Smooth muscle cell (in vitro differentiated cells): ENCODE measurements at regions not wholly inside any gene's neighbourhood (a gene's known extent, or its start where the extent isn't known, plus 50 kb on each side); places are given as distances from the start of the nearest gene placed in this dataset.

Experiments
- DNase-seq: peaks from one replicate; lab custom pipeline; 2025; ENCODE audit not compliant: unreplicated experiment; lab: John Stamatoyannopoulos, UW
- H2AFZ ChIP-seq: fragments of 200-600 bp; sonication (generic); 2 replicates; pipeline ENCODE4 v1.6.0; 2016; ENCODE audit warnings: antibody characterized with exemption, low read depth, mild to moderate bottlenecking
- H3F3A ChIP-seq: fragments of 200-600 bp; sonication (generic); 2 replicates; pipeline ENCODE4 v1.6.0; 2017; ENCODE audit warnings: antibody characterized with exemption, low read depth
- H3K27ac ChIP-seq: fragments of 200-600 bp; sonication (generic); 2 replicates; pipeline ENCODE4 v1.5.1; 2016; ENCODE audit warnings: low read depth, mild to moderate bottlenecking
- H3K27me3 ChIP-seq: fragments of 200-600 bp; sonication (generic); 2 replicates; pipeline ENCODE4 v1.6.1; 2016; ENCODE audit warnings: low read depth, mild to moderate bottlenecking
- H3K36me3 ChIP-seq: fragments of 200-600 bp; sonication (generic); 2 replicates; pipeline ENCODE4 v1.5.1; 2016; ENCODE audit warnings: low read depth
- H3K4me1 ChIP-seq: fragments of 200-600 bp; sonication (generic); 2 replicates; pipeline ENCODE4 v1.5.1; 2016; ENCODE audit warnings: low read depth
- H3K4me2 ChIP-seq: fragments of 200-600 bp; sonication (generic); 2 replicates; pipeline ENCODE4 v1.6.0; 2016; ENCODE audit warnings: mild to moderate bottlenecking
- H3K4me3 ChIP-seq: fragments of 200-600 bp; sonication (generic); 2 replicates; pipeline ENCODE4 v1.5.1; 2016; ENCODE audit warnings: mild to moderate bottlenecking
- H3K79me2 ChIP-seq: fragments of 200-600 bp; sonication (generic); 2 replicates; pipeline ENCODE4 v1.6.0; 2016; ENCODE audit warnings: low read depth, mild to moderate bottlenecking
- H3K9ac ChIP-seq: fragments of 200-600 bp; sonication (generic); 2 replicates; pipeline ENCODE4 v1.6.0; 2016; ENCODE audit warnings: low read depth
- H3K9me3 ChIP-seq: fragments of 200-600 bp; sonication (generic); replicated peaks from 2 replicates; pipeline ENCODE4 v1.5.1; 2016; ENCODE audit warnings: low read depth
- H4K20me1 ChIP-seq: fragments of 200-600 bp; sonication (generic); 2 replicates; pipeline ENCODE4 v1.6.0; 2016; ENCODE audit warnings: low read depth
- WGBS: methylation state at CpG from one replicate; pipeline ENCODE4 v1.1.7; 2016; ENCODE audit warnings: low lambda C conversion rate; 5-methylcytosine and 5-hydroxymethylcytosine counted together
- TF ChIP-seq, protein P1 (sequence below): fragments of 200-600 bp; sonication (generic); IDR thresholded peaks from 2 replicates; pipeline ENCODE4 v1.5.1; 2017; ENCODE audit warnings: borderline replicate concordance, mild to moderate bottlenecking, antibody characterized with exemption; ENCODE audit not compliant: insufficient read depth, poor library complexity, severe bottlenecking

DNA sequence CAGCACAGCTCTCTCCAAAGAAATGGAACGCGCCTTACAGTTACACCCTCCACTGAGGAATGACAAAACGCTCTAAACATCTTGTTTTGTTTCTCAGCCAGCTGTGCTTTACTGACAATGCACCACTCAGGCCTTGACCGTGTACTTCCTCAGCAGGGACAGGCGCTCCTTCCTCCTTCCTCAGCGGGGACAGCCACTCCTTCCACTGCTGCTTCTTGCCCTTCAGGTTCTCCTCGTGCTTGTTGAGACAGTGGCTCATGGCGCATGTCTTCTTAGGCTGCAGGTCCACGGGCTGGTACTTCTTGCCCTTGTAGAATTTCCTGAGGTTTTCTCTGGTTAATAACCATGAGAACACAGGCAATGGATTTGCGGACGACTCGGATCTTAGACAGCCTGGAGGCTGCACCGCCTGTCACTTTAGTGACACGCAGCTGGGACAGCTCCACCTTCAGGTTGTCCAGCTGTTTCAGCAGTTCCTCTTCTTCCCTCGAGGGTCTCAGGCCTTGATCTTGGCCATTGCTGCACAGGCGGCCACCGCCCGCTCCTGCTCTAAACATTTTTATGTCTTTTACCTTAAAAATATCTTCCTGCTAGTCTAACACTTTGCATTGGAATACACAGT, 613.8 kb downstream of the BRD1 start:
- H3K36me3 ChIP-seq = no peaks in the 10 kb centered on the region
- no peak overlapping the region for H2AFZ ChIP-seq
- TF ChIP-seq, protein P1, sequence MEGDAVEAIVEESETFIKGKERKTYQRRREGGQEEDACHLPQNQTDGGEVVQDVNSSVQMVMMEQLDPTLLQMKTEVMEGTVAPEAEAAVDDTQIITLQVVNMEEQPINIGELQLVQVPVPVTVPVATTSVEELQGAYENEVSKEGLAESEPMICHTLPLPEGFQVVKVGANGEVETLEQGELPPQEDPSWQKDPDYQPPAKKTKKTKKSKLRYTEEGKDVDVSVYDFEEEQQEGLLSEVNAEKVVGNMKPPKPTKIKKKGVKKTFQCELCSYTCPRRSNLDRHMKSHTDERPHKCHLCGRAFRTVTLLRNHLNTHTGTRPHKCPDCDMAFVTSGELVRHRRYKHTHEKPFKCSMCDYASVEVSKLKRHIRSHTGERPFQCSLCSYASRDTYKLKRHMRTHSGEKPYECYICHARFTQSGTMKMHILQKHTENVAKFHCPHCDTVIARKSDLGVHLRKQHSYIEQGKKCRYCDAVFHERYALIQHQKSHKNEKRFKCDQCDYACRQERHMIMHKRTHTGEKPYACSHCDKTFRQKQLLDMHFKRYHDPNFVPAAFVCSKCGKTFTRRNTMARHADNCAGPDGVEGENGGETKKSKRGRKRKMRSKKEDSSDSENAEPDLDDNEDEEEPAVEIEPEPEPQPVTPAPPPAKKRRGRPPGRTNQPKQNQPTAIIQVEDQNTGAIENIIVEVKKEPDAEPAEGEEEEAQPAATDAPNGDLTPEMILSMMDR = no peak
- no peaks in the 10 kb centered on the region for H3K4me1 ChIP-seq
- H3F3A ChIP-seq = no peaks in the 10 kb centered on the region
- no peaks in the 10 kb centered on the region for H3K79me2 ChIP-seq
- 78% methylated on average over 18 of the region's 18 CpGs for WGBS
- no peak overlapping the region for H3K9ac ChIP-seq
- no peak overlapping the region for H3K27ac ChIP-seq
- H3K9me3 ChIP-seq = no peaks in the 10 kb centered on the region
- H4K20me1 ChIP-seq = no peaks in the 10 kb centered on the region
- H3K27me3 ChIP-seq = no peaks in the 10 kb centered on the region
- no peak for DNase-seq
- no peak overlapping the region for H3K4me3 ChIP-seq
- H3K4me2 ChIP-seq = no peak overlapping the region

DNA sequence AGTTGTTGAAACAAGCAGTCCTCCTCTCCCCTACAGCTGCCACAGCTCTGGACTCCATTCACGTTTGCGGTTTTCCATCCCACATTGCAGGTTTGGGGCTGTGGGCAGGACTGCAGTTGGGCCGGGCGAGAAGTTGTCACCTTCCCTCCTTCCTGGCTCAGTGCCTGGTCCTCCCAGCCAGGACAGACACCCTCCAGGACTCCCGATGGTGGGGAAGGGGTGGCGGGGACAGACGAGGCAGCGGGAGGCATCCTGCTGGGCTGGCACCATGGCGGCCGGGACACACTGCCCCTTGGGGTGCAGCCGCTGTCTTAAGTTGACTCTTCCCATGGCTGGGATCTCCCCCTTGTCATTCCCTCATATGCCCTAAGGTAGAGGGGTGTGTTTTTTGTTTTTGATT, 615.2 kb downstream of the BRD1 start:
- no peak overlapping the region for H3K9ac ChIP-seq
- H2AFZ ChIP-seq = no peak overlapping the region
- no peaks in the 10 kb centered on the region for H3K4me1 ChIP-seq
- no peak overlapping the region for H3K27ac ChIP-seq
- H3K4me3 ChIP-seq = no peak overlapping the region
- no peak for DNase-seq
- no peaks in the 10 kb centered on the region for H3F3A ChIP-seq
- TF ChIP-seq, protein P1 = no peak
- H3K79me2 ChIP-seq = no peaks in the 10 kb centered on the region
- no peak overlapping the region for H3K4me2 ChIP-seq
- H4K20me1 ChIP-seq = no peaks in the 10 kb centered on the region
- 92% methylated on average over 11 of the region's 11 CpGs for WGBS
- H3K27me3 ChIP-seq = no peaks in the 10 kb centered on the region
- no peaks in the 10 kb centered on the region for H3K9me3 ChIP-seq
- no peaks in the 10 kb centered on the region for H3K36me3 ChIP-seq

DNA sequence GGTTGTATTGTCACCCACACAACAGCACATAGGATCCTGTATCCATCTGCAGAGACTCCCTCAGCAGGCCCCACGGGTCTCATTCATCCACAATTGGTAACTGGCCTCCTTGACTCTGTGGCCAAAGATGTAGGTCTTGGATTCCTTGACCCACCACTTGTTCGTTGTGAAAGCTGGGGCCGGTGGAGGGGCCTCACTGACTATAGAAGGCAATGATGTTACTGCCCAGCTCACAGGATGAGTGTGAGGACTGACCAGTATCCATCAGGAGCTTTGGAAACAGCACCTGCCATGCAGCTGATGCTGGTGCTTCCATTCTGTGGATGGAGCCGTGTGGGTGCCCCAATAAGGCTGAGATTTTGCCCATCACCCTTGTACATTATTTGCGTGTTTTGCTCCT, 615.7 kb downstream of the BRD1 start:
- no peaks in the 10 kb centered on the region for H3F3A ChIP-seq
- TF ChIP-seq, protein P1 = no peak
- no peak overlapping the region for H3K27ac ChIP-seq
- WGBS = 79% methylated on average over 5 of the region's 5 CpGs
- no peak overlapping the region for H3K9ac ChIP-seq
- H3K27me3 ChIP-seq = no peaks in the 10 kb centered on the region
- no peak for DNase-seq
- H3K4me2 ChIP-seq = no peak overlapping the region
- H2AFZ ChIP-seq = no peak overlapping the region
- no peaks in the 10 kb centered on the region for H3K79me2 ChIP-seq
- H4K20me1 ChIP-seq = no peaks in the 10 kb centered on the region
- H3K36me3 ChIP-seq = no peaks in the 10 kb centered on the region
- H3K4me3 ChIP-seq = no peak overlapping the region
- no peaks in the 10 kb centered on the region for H3K4me1 ChIP-seq
- H3K9me3 ChIP-seq = no peaks in the 10 kb centered on the region

DNA sequence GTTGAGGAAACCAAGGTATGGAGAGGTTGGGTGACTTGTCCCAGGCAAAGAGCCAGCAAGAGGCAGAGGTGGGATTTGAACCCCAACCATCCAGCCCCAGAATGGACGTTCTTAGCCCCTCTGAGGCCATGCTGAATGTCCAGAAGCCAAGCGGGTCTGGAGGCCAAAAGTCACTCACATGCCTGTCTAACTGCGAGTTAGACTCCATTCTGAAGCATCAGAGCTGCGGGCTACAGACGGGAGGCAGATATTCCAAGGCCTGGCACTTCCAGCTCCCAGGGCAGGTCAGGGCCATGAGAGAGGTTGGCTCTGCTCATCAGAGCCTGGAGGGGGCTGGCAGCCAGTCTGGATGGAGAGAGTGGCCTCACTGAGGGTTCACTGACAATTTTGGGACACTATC, 616.5 kb downstream of the BRD1 start:
- H3K4me1 ChIP-seq = no peaks in the 10 kb centered on the region
- no peak overlapping the region for H3K4me3 ChIP-seq
- no peak overlapping the region for H3K4me2 ChIP-seq
- no peaks in the 10 kb centered on the region for H3F3A ChIP-seq
- no peaks in the 10 kb centered on the region for H3K36me3 ChIP-seq
- no peaks in the 10 kb centered on the region for H3K9me3 ChIP-seq
- TF ChIP-seq, protein P1 = no peak
- H3K79me2 ChIP-seq = no peaks in the 10 kb centered on the region
- no peak for DNase-seq
- no peak overlapping the region for H2AFZ ChIP-seq
- no peak overlapping the region for H3K27ac ChIP-seq
- H3K9ac ChIP-seq = no peak overlapping the region
- H4K20me1 ChIP-seq = no peaks in the 10 kb centered on the region
- WGBS = 70% methylated on average over 5 of the region's 5 CpGs
- no peaks in the 10 kb centered on the region for H3K27me3 ChIP-seq
